Right atrium auricular region (tissue), 2 donors: ENCODE measurements at regions not wholly inside any gene's neighbourhood (a gene's known extent, or its start where the extent isn't known, plus 50 kb on each side); places are given as distances from the start of the nearest gene placed in this dataset.

Source experiments
- DNase-seq: peaks from one replicate; pipeline ENCODE4 v3.0.0-alpha.2; 2019; ENCODE audit warnings: low spot score
- H3K27ac ChIP-seq, 2 donors: fragments of 200-600 bp; sonication (generic); 1 replicate in 1 of 2; 2 replicates in 1 of 2; pipeline ENCODE4 v1.5.1; 2016 to 2019
- H3K27me3 ChIP-seq, 2 donors: fragments of 200-600 bp; sonication (generic); one replicate each; pipeline versions ENCODE4 v1.5.1 to v1.6.0; 2017 to 2019
- H3K36me3 ChIP-seq: fragments of 200-600 bp; sonication (generic); one replicate; pipeline ENCODE4 v1.5.1; 2016
- H3K4me1 ChIP-seq, 2 donors: fragments of 200-600 bp; sonication (generic); one replicate each; pipeline versions ENCODE4 v1.5.1 to v1.6.0; 2017 to 2019
- H3K4me3 ChIP-seq, 2 donors: fragments of 200-600 bp; sonication (generic); 1 replicate in 1 of 2; 2 replicates in 1 of 2; pipeline ENCODE4 v1.5.1; 2017 to 2019; ENCODE audit warnings: mild to moderate bottlenecking in 1 of 2, moderate library complexity in 1 of 2
- H3K9me3 ChIP-seq, 2 donors: fragments of 200-600 bp; sonication (generic); one replicate each; pipeline ENCODE4 v1.5.1; 2019
- TF ChIP-seq, protein P1 (sequence below), 2 donors: fragments of 200-600 bp; sonication (generic); IDR thresholded peaks; one replicate each; pipeline ENCODE4 v1.5.1; 2019; ENCODE audit warnings: antibody characterized with exemption in 2 of 2

DNA sequence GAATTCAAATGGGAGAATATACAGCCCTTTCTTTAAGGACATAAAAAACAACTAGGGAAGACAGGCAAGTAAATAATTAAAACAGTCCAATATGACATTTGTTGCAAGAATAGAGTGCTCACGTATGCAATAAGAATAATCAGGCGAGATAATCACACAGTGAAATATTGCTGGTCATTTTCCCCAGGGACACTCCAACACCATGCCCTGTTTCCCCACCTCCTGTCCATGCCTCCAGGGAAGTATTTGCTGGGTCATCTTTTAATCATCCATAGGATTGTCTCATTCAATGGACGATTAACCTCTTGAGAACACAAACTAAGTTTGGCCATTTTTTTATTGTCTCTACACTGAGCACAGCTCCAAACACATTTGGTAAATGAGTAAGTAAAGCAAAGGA is 472.9 kb downstream of the C6orf118 start:
- H3K4me3 ChIP-seq, result no peak overlapping the region
- no peak for DNase-seq
- H3K27me3 ChIP-seq, result no peaks in the 10 kb centered on the region
- TF ChIP-seq, protein P1, sequence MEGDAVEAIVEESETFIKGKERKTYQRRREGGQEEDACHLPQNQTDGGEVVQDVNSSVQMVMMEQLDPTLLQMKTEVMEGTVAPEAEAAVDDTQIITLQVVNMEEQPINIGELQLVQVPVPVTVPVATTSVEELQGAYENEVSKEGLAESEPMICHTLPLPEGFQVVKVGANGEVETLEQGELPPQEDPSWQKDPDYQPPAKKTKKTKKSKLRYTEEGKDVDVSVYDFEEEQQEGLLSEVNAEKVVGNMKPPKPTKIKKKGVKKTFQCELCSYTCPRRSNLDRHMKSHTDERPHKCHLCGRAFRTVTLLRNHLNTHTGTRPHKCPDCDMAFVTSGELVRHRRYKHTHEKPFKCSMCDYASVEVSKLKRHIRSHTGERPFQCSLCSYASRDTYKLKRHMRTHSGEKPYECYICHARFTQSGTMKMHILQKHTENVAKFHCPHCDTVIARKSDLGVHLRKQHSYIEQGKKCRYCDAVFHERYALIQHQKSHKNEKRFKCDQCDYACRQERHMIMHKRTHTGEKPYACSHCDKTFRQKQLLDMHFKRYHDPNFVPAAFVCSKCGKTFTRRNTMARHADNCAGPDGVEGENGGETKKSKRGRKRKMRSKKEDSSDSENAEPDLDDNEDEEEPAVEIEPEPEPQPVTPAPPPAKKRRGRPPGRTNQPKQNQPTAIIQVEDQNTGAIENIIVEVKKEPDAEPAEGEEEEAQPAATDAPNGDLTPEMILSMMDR (IDR thresholded peaks at IDR 0.05), result no peak
- H3K27ac ChIP-seq, result no peak overlapping the region
- H3K9me3 ChIP-seq, result no peaks in the 10 kb centered on the region
- H3K36me3 ChIP-seq, result no peaks in the 10 kb centered on the region
- H3K4me1 ChIP-seq, result no peaks in the 10 kb centered on the region

DNA sequence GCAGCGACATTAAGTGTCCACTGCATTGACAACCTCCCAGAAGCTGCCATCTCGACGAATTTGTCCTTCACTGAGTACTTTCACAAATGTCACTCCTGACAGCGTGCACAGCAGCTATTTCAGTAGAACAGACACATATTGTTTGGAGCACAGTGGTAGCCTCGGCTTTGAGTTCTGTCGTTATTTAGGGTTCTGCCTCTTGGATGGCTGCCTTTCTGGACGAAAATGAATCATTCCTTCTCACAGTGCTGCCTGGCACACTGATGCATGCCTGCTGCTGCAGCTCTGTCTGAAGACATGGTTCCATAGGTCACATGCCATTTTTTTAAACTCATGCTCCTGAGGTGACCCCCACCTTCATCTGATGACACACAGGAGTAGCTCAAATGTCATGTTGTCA is 477.0 kb downstream of the C6orf118 start:
- Histone ChIP-seq H3K9me3 (no peaks in the 10 kb centered on the region), H3K36me3 (no peaks in the 10 kb centered on the region), H3K27ac (no peak overlapping the region), H3K4me3 (no peak overlapping the region), H3K4me1 (no peaks in the 10 kb centered on the region), H3K27me3 (no peaks in the 10 kb centered on the region)
- TF ChIP-seq, protein P1 (IDR thresholded peaks at IDR 0.05), result no peak
- DNase-seq, result no peak

DNA sequence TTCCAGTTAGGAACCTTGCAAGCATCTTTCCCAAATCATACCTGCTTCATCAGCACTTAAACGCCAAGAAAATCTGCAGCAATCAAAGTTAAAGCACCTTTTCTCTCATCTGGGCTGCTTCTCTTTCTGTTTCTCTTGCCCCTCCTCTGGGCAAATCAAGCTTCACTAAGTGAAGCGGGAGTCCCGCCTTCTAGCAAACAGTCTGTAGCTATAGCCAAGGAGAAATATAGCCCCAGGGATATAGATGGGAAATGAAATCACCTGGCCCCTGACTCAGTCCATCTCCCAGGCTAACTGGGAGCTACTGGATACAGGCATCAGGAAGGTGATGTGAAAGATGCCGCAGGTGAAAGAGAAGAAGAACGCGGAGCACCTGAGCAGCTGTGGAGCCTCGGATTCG is 481.9 kb downstream of the C6orf118 start:
- Histone ChIP-seq H3K9me3 (no peaks in the 10 kb centered on the region), H3K4me1 (no peaks in the 10 kb centered on the region), H3K36me3 (no peaks in the 10 kb centered on the region), H3K27ac (no peak overlapping the region), H3K4me3 (no peak overlapping the region), H3K27me3 (no peaks in the 10 kb centered on the region)
- DNase-seq, result no peak
- TF ChIP-seq, protein P1 (IDR thresholded peaks at IDR 0.05), result no peak

DNA sequence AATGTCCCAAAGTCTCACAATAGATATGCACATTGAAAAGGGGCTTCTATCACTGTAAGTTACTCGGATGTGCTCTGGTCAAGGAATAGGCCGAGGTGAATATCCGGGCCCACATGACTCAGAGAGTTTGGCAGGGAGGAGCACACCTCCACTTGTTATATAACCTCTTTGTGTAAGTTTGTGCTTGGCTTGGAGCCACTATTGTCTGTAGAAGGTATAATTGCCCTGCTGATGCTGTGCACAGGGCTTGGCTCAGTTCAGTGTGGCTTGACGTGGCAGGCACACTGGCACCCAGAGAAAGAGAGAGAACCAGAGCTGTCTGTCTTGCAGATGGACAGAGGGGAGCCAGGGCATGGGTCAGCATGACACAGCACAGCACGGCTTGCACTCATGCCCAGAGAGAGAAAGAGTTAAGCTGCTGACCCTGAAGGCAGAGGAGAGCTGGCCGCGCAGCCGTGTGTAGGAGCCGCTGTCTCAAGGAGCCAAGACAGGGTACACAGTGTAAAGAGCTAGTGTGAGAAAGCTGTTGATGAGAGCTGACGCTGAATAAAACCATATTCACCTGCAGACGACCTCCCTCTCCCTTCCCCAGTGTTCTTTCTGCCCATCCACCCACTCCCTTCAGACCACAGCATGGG is 482.5 kb downstream of the C6orf118 start:
- TF ChIP-seq, protein P1 (IDR thresholded peaks at IDR 0.05), result no peak

DNA sequence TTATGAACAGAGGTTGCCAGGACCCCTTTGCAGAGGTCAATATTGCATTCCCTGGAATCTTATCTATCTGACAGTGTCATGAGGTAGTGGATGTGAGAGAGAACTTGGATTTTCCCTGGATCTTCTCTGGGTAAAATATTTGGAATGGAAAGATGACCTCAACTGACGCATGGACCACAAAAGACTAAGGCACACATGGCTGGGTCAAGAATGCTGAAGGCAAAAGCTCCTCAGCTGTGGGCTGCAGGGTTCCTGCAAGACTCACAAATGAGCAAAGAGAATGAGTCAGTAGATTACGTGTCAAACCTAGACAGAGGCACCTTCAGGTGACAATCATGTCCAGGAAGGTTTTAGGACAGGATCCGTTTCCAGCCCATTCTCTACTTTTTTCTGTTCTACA is 484.0 kb downstream of the C6orf118 start:
- Histone ChIP-seq H3K27me3 (no peaks in the 10 kb centered on the region), H3K4me1 (no peaks in the 10 kb centered on the region), H3K36me3 (no peaks in the 10 kb centered on the region), H3K27ac (no peak overlapping the region), H3K4me3 (no peak overlapping the region), H3K9me3 (no peaks in the 10 kb centered on the region)
- TF ChIP-seq, protein P1 (IDR thresholded peaks at IDR 0.05), result no peak
- no peak for DNase-seq

More for the DNA sequence above, 482.5 kb downstream of the C6orf118 start:
- no peak for DNase-seq
- Histone ChIP-seq H3K27me3 (no peaks in the 10 kb centered on the region), H3K4me3 (no peak overlapping the region), H3K4me1 (no peaks in the 10 kb centered on the region), H3K27ac (no peak overlapping the region), H3K36me3 (no peaks in the 10 kb centered on the region), H3K9me3 (no peaks in the 10 kb centered on the region)

DNA sequence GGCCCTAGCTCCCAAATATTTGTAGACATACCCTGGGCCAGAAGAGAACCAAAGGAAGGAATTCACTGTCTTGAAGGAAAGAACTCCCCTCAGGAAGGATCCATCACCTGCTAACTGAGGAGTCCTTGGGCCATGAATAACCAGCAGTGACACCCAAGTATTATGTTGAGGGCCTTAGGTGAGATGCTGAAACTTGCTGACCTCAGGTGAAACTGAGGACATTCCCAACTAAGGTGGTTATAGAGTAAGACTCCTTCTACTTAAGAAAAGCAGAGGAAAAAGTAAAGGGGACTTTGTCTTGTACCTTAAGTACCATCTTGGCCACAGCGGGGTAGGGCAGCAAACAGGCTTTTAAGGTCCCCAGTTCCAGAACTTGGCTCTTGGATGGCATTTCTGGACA is 491.7 kb downstream of the C6orf118 start:
- Histone ChIP-seq H3K36me3 (no peaks in the 10 kb centered on the region), H3K27ac (no peak overlapping the region), H3K4me1 (no peaks in the 10 kb centered on the region), H3K27me3 (no peaks in the 10 kb centered on the region), H3K9me3 (peaks cover 0 to 7% of the 10 kb centered on the region in 2 donors), H3K4me3 (no peak overlapping the region)
- DNase-seq, result no peak
- TF ChIP-seq, protein P1 (IDR thresholded peaks at IDR 0.05), result no peak
